ENCODE measurements at regions not wholly inside any gene's neighbourhood (a gene's known extent, or its start where the extent isn't known, plus 50 kb on each side); places are given as distances from the start of the nearest gene placed in this dataset.

DNA sequence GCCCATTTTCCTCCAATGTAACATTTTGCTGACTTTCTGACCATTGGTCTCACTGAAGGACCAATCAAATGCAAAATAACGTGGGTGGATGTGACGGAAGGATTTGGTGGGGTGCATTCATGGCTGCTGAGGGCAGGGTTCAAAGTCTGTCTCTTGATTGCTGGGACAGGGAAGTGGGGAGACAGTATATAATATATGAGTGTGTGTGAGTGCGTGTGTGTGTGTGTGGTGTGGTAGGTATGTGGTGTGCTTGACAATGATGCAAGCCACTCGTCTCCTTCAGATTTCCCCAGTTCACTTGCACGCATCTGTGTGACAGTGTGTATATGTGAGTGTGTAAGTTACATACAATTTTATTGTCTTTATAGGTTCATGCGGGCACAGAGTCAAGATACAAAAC, 477.3 kb downstream of the DIRAS2 start:
- TF ChIP-seq GATA3 (IDR thresholded peaks at IDR 0.05; ENCODE audit: low read depth, low read length) (no peak), GATA2 (IDR thresholded peaks at IDR 0.05; ENCODE audit: low read depth, low read length) (no peak)

Data from SH-SY5Y (cell line).